ENCODE measurements at regions not wholly inside any gene's neighbourhood (a gene's known extent, or its start where the extent isn't known, plus 50 kb on each side); places are given as distances from the start of the nearest gene placed in this dataset.

- no peak for DNase-seq
- no peak overlapping the region for H3K27ac ChIP-seq
Measured at GRCh38 chr3:168216851-168217250, 121.1 kb upstream of the GOLIM4 start.

GRCh38 chr3:168213920-168214319 is 118.2 kb upstream of the GOLIM4 start:
- Histone ChIP-seq H3K9me3 (replicated peaks in 1 of 3) (no peaks in the 10 kb centered on the region), H3K27me3 (no peaks in the 10 kb centered on the region), H3K4me1 (replicated peaks in 1 of 2) (no peaks in the 10 kb centered on the region), H3K27ac (no peak overlapping the region), H3K36me3 (replicated peaks in 1 of 2) (no peaks in the 10 kb centered on the region), H3K4me3 (no peak overlapping the region)
- TF ChIP-seq CTCF (IDR thresholded peaks at IDR 0.05) (no peak), POLR2A (IDR thresholded peaks at IDR 0.05) (no peak)
- 68 to 75% (median 70%) methylated on average over 4 of the region's 4 CpGs for WGBS, 4 donors
- intact Hi-C loops (cut with DNase I), result loop anchor here in 1 of 2 donors (5.0 kb wide), 1 partner anchor 628 kb away; no protein-coding TSS in a partner anchor
- no peak for DNase-seq

More at GRCh38 chr3:168216851-168217250, 121.1 kb upstream of the GOLIM4 start:
- no peaks in the 10 kb centered on the region for H3K36me3 ChIP-seq (replicated peaks in 1 of 2)
- no peaks in the 10 kb centered on the region for H3K9me3 ChIP-seq (replicated peaks in 1 of 3)
- intact Hi-C loops (cut with DNase I), result no loop called here
- TF ChIP-seq CTCF (IDR thresholded peaks at IDR 0.05), result no peak
- TF ChIP-seq POLR2A (IDR thresholded peaks at IDR 0.05), result no peak
- H3K4me3 ChIP-seq, result no peak overlapping the region
- H3K4me1 ChIP-seq (replicated peaks in 1 of 2), result no peaks in the 10 kb centered on the region
- H3K27me3 ChIP-seq, result no peaks in the 10 kb centered on the region
- 86 to 93% (median 89%) methylated on average over 3 of the region's 3 CpGs for WGBS, 4 donors

- no peak overlapping the region for H3K4me3 ChIP-seq
- H3K27ac ChIP-seq, result no peak overlapping the region
- TF ChIP-seq POLR2A (IDR thresholded peaks at IDR 0.05), result no peak
- no peak for TF ChIP-seq CTCF (IDR thresholded peaks at IDR 0.05)
- no peaks in the 10 kb centered on the region for H3K27me3 ChIP-seq
- no peaks in the 10 kb centered on the region for H3K36me3 ChIP-seq (replicated peaks in 1 of 2)
- no peaks in the 10 kb centered on the region for H3K9me3 ChIP-seq (replicated peaks in 1 of 3)
- 52 to 59% (median 58%) methylated on average over 3 of the region's 3 CpGs for WGBS, 4 donors
- DNase-seq, result no peak
- intact Hi-C loops (cut with DNase I), result loop anchor here in 1 of 2 donors (5.0 kb wide), 1 partner anchor 630 kb away; no protein-coding TSS in a partner anchor
- no peaks in the 10 kb centered on the region for H3K4me1 ChIP-seq (replicated peaks in 1 of 2)
Measured at GRCh38 chr3:168212664-168213285, 117.1 kb upstream of the GOLIM4 start.

GRCh38 chr3:168205451-168205850 is 109.7 kb upstream of the GOLIM4 start:
- WGBS, 4 donors, result 70 to 84% (median 75%) methylated on average over 4 of the region's 4 CpGs
- TF ChIP-seq CTCF (IDR thresholded peaks at IDR 0.05), result no peak
- no peak for TF ChIP-seq POLR2A (IDR thresholded peaks at IDR 0.05)

More at GRCh38 chr3:168205451-168205850, 109.7 kb upstream of the GOLIM4 start:
- Histone ChIP-seq H3K9me3 (replicated peaks in 1 of 3) (no peaks in the 10 kb centered on the region), H3K4me3 (no peak overlapping the region), H3K36me3 (replicated peaks in 1 of 2) (no peaks in the 10 kb centered on the region), H3K27me3 (peaks cover 4% of the 10 kb centered on the region), H3K27ac (no peak overlapping the region), H3K4me1 (replicated peaks in 1 of 2) (no peaks in the 10 kb centered on the region)
- intact Hi-C loops (cut with DNase I), result loop anchor here in 1 of 2 donors (5.0 kb wide), 1 partner anchor 642 kb away; no protein-coding TSS in a partner anchor
- no peak for DNase-seq

Measured in adrenal gland (tissue), 9 donors.